ENCODE measurements at regions not wholly inside any gene's neighbourhood (a gene's known extent, or its start where the extent isn't known, plus 50 kb on each side); places are given as distances from the start of the nearest gene placed in this dataset.

GRCh38 chr2:7586898-7587297 lies 669.7 kb downstream of the RNF144A start:
- Histone ChIP-seq H3K27ac (ENCODE audit: low read depth, low read length) (no peak overlapping the region), H4K20me1 (ENCODE audit: insufficient read depth) (no peaks in the 10 kb centered on the region), H2AFZ (ENCODE audit: low read depth, low read length, poor library complexity, severe bottlenecking) (no peak overlapping the region), H3K36me3 (ENCODE audit: control insufficient read depth in 1 of 2, insufficient read depth in 2 of 2, low read length in 2 of 2) (no peaks in the 10 kb centered on the region), H3K27me3 (ENCODE audit: insufficient read depth, low read length) (no peaks in the 10 kb centered on the region), H3K9ac (ENCODE audit: low read length) (no peak overlapping the region), H3K79me2 (ENCODE audit: insufficient read depth, low read length) (no peaks in the 10 kb centered on the region), H3K9me2 (ENCODE audit: insufficient read depth) (no peaks in the 10 kb centered on the region), H3K4me1 (ENCODE audit: control insufficient read depth in 1 of 2, insufficient read depth in 2 of 2, low read length in 2 of 2) (no peaks in the 10 kb centered on the region), H3K9me3 (ENCODE audit: control insufficient read depth in 1 of 2, insufficient read depth in 1 of 2, low read depth in 1 of 2, low read length in 2 of 2) (no peaks in the 10 kb centered on the region), H3K4me2 (ENCODE audit: low read length) (no peak overlapping the region), H3K4me3 (replicated peaks in 1 of 2; ENCODE audit: low read depth in 1 of 2, low read length in 2 of 2) (no peak overlapping the region)
- TF ChIP-seq, protein P1, sequence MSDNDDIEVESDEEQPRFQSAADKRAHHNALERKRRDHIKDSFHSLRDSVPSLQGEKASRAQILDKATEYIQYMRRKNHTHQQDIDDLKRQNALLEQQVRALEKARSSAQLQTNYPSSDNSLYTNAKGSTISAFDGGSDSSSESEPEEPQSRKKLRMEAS (IDR thresholded peaks at IDR 0.05) = no peak
- TF ChIP-seq RAD21 (IDR thresholded peaks at IDR 0.05; ENCODE audit: low read depth) = no peak
- no peak for DNase-seq (ENCODE audit: low read depth, low spot score)
- ChIA-PET POLR2A (no interaction called here), RAD21 (ENCODE audit: low non-redundant PET in 1 of 2, low total read pairs in 2 of 2, uncharacterized antibody in 2 of 2, unreplicated experiment in 2 of 2) (no interaction called here), CTCF (no interaction called here)
- no TSS peak for BruUV-seq (replicated peaks)
- intact Hi-C loops (cut with micrococcal nuclease) = no loop called here
- no peak for ATAC-seq

DNA sequence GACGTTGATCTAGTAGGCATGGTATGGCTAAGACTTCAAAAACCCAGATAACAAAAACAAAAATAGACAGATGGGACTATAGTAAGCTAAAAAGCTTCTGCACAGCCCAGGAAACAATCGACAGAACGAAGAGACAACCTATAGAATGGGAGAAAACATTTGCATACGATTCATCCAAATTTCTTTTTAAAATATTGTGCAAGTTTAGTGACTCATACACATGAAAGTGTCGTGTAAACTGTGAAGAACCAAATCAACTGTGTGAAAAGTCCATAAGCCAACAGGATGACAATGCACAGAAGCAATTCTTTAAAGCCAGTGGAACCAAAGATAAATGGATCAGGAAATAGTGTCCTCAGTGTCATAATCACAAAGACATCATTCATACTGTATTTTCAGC lies 671.1 kb downstream of the RNF144A start:
- Histone ChIP-seq H3K4me1 (ENCODE audit: control insufficient read depth in 1 of 2, insufficient read depth in 2 of 2, low read length in 2 of 2) (no peaks in the 10 kb centered on the region), H2AFZ (ENCODE audit: low read depth, low read length, poor library complexity, severe bottlenecking) (no peak overlapping the region), H3K27me3 (ENCODE audit: insufficient read depth, low read length) (no peaks in the 10 kb centered on the region), H3K4me3 (replicated peaks in 1 of 2; ENCODE audit: low read depth in 1 of 2, low read length in 2 of 2) (no peak overlapping the region), H3K9me2 (ENCODE audit: insufficient read depth) (no peaks in the 10 kb centered on the region), H4K20me1 (ENCODE audit: insufficient read depth) (no peaks in the 10 kb centered on the region), H3K79me2 (ENCODE audit: insufficient read depth, low read length) (no peaks in the 10 kb centered on the region), H3K9ac (ENCODE audit: low read length) (no peak overlapping the region), H3K9me3 (ENCODE audit: control insufficient read depth in 1 of 2, insufficient read depth in 1 of 2, low read depth in 1 of 2, low read length in 2 of 2) (no peaks in the 10 kb centered on the region), H3K27ac (ENCODE audit: low read depth, low read length) (no peak overlapping the region), H3K4me2 (ENCODE audit: low read length) (no peak overlapping the region), H3K36me3 (ENCODE audit: control insufficient read depth in 1 of 2, insufficient read depth in 2 of 2, low read length in 2 of 2) (no peaks in the 10 kb centered on the region)
- no peak for DNase-seq (ENCODE audit: low read depth, low spot score)
- ChIA-PET RAD21 (ENCODE audit: low non-redundant PET in 1 of 2, low total read pairs in 2 of 2, uncharacterized antibody in 2 of 2, unreplicated experiment in 2 of 2) (no interaction called here), CTCF (no interaction called here), POLR2A (no interaction called here)
- no TSS peak for BruUV-seq (replicated peaks)
- intact Hi-C loops (cut with micrococcal nuclease) = no loop called here
- TF ChIP-seq ELF1 (IDR thresholded peaks at IDR 0.05; ENCODE audit: borderline replicate concordance, low read depth) (no peak), FOSL1 (IDR thresholded peaks at IDR 0.05; ENCODE audit: low read depth) (no peak), EZH2 (IDR thresholded peaks at IDR 0.05) (no peak), TCF7L2 (IDR thresholded peaks at IDR 0.05; ENCODE audit: borderline replicate concordance, extremely low read depth, insufficient read depth, insufficient read length) (no peak)
- no peak for ATAC-seq
